ENCODE measurements at regions not wholly inside any gene's neighbourhood (a gene's known extent, or its start where the extent isn't known, plus 50 kb on each side); places are given as distances from the start of the nearest gene placed in this dataset.
"Not testable (repeated sequence)": the region's sequence is repeated elsewhere in the genome, so short reads cannot be mapped to it uniquely, and the experiment has no call there.

- no peak overlapping the region for H3K27ac ChIP-seq
- H4K20me1 ChIP-seq (ENCODE audit: insufficient read depth, poor library complexity, severe bottlenecking): no peaks in the 10 kb centered on the region
- no peaks in the 10 kb centered on the region for H3K27me3 ChIP-seq
- H3K9me2 ChIP-seq (replicated peaks; ENCODE audit: insufficient read depth): no peaks in the 10 kb centered on the region
- H3K4me3 ChIP-seq: no peak overlapping the region
- no peak overlapping the region for H2AFZ ChIP-seq
- H3K9me3 ChIP-seq (ENCODE audit: low read depth): no peaks in the 10 kb centered on the region
- no peaks in the 10 kb centered on the region for H3K4me1 ChIP-seq (ENCODE audit: insufficient read depth)
- no peak for DNase-seq (ENCODE audit: low spot score)
- H3K79me2 ChIP-seq: no peaks in the 10 kb centered on the region
- H3K4me2 ChIP-seq: no peak overlapping the region
- 96% methylated on average over 1 of the region's 1 CpG for WGBS (ENCODE audit: low lambda C conversion rate, missing lambda C conversion rate)
- H3K36me3 ChIP-seq (replicated peaks; ENCODE audit: insufficient read depth, low read depth): no peaks in the 10 kb centered on the region
- TF ChIP-seq CTCF (IDR thresholded peaks at IDR 0.05; ENCODE audit: poor library complexity): no peak
- TF ChIP-seq EZH2 (IDR thresholded peaks at IDR 0.05; ENCODE audit: borderline replicate concordance): no peak
- no peak for TF ChIP-seq EZH2phosphoT487 (IDR thresholded peaks at IDR 0.05; ENCODE audit: low read depth, severe bottlenecking, unreplicated experiment)
These were observed 328.2 kb downstream of the DTHD1 start for GRCh38 chr4:36609661-36610060.

- Histone ChIP-seq H3K9me3 (ENCODE audit: low read depth) (no peaks in the 10 kb centered on the region), H3K4me2 (no peak overlapping the region), H3K79me2 (no peaks in the 10 kb centered on the region), H4K20me1 (ENCODE audit: insufficient read depth, poor library complexity, severe bottlenecking) (no peaks in the 10 kb centered on the region), H3K4me3 (no peak overlapping the region), H3K4me1 (ENCODE audit: insufficient read depth) (no peaks in the 10 kb centered on the region), H3K27me3 (no peaks in the 10 kb centered on the region), H2AFZ (no peak overlapping the region), H3K36me3 (replicated peaks; ENCODE audit: insufficient read depth, low read depth) (no peaks in the 10 kb centered on the region), H3K9me2 (replicated peaks; ENCODE audit: insufficient read depth) (no peaks in the 10 kb centered on the region), H3K27ac (no peak overlapping the region)
- 95% methylated on average over 2 of the region's 2 CpGs for WGBS (ENCODE audit: low lambda C conversion rate, missing lambda C conversion rate)
- TF ChIP-seq CTCF (IDR thresholded peaks at IDR 0.05; ENCODE audit: poor library complexity) (no peak), EZH2phosphoT487 (IDR thresholded peaks at IDR 0.05; ENCODE audit: low read depth, severe bottlenecking, unreplicated experiment) (no peak), EZH2 (IDR thresholded peaks at IDR 0.05; ENCODE audit: borderline replicate concordance) (no peak)
- DNase-seq (ENCODE audit: low spot score): no peak
These were observed 329.2 kb downstream of the DTHD1 start for GRCh38 chr4:36610628-36611027.

GRCh38 chr4:36613142-36613541 lies 331.7 kb downstream of the DTHD1 start:
- not testable (repeated sequence) for H3K36me3 ChIP-seq (replicated peaks; ENCODE audit: insufficient read depth, low read depth); H3K9me3 ChIP-seq (ENCODE audit: low read depth); H4K20me1 ChIP-seq (ENCODE audit: insufficient read depth, poor library complexity, severe bottlenecking); H2AFZ ChIP-seq; H3K9me2 ChIP-seq (replicated peaks; ENCODE audit: insufficient read depth); H3K4me1 ChIP-seq (ENCODE audit: insufficient read depth); H3K4me2 ChIP-seq; H3K27ac ChIP-seq; H3K27me3 ChIP-seq; H3K4me3 ChIP-seq; DNase-seq (ENCODE audit: low spot score); H3K79me2 ChIP-seq
- 82% methylated on average over 2 of the region's 2 CpGs for WGBS (ENCODE audit: low lambda C conversion rate, missing lambda C conversion rate)

GRCh38 chr4:36614011-36614410 lies 332.6 kb downstream of the DTHD1 start:
- WGBS (ENCODE audit: low lambda C conversion rate, missing lambda C conversion rate): 96% methylated on average over 3 of the region's 3 CpGs

More at GRCh38 chr4:36614011-36614410, 332.6 kb downstream of the DTHD1 start:
- DNase-seq (ENCODE audit: low spot score): no peak
- TF ChIP-seq EZH2phosphoT487 (IDR thresholded peaks at IDR 0.05; ENCODE audit: low read depth, severe bottlenecking, unreplicated experiment): no peak
- TF ChIP-seq EZH2 (IDR thresholded peaks at IDR 0.05; ENCODE audit: borderline replicate concordance): no peak
- no peak for TF ChIP-seq CTCF (IDR thresholded peaks at IDR 0.05; ENCODE audit: poor library complexity)
- Histone ChIP-seq H3K27ac (no peak overlapping the region), H3K4me1 (ENCODE audit: insufficient read depth) (no peaks in the 10 kb centered on the region), H3K9me3 (ENCODE audit: low read depth) (no peaks in the 10 kb centered on the region), H3K4me2 (no peak overlapping the region), H3K36me3 (replicated peaks; ENCODE audit: insufficient read depth, low read depth) (no peaks in the 10 kb centered on the region), H3K4me3 (no peak overlapping the region), H2AFZ (no peak overlapping the region), H4K20me1 (ENCODE audit: insufficient read depth, poor library complexity, severe bottlenecking) (no peaks in the 10 kb centered on the region), H3K27me3 (no peaks in the 10 kb centered on the region), H3K79me2 (no peaks in the 10 kb centered on the region), H3K9me2 (replicated peaks; ENCODE audit: insufficient read depth) (no peaks in the 10 kb centered on the region)

Measured in hepatocyte (in vitro differentiated cells).